ENCODE measurements at regions not wholly inside any gene's neighbourhood (a gene's known extent, or its start where the extent isn't known, plus 50 kb on each side); places are given as distances from the start of the nearest gene placed in this dataset.
"Not testable (repeated sequence)": the region's sequence is repeated elsewhere in the genome, so short reads cannot be mapped to it uniquely, and the experiment has no call there.

GRCh38 chr2:62616486-62616885, 89.0 kb upstream of the EHBP1 start:
- TF ChIP-seq ETV6 (conservative IDR thresholded peaks at IDR 0.05 in 1 of 2, IDR thresholded peaks at IDR 0.05 in 1 of 2; ENCODE audit: borderline replicate concordance in 1 of 2, low read depth in 1 of 2); BHLHE40 (IDR thresholded peaks at IDR 0.05; ENCODE audit: borderline replicate concordance in 1 of 2, low read depth in 2 of 2, low read length in 1 of 2); SMC3 (IDR thresholded peaks at IDR 0.05; ENCODE audit: borderline replicate concordance, low read length); SP1 (IDR thresholded peaks at IDR 0.05; ENCODE audit: low read depth, low read length); POLR2A (IDR thresholded peaks at IDR 0.05; ENCODE audit: low read depth, low read length); BCL11A (IDR thresholded peaks at IDR 0.05; ENCODE audit: low read depth, low read length); NR2C1 (IDR thresholded peaks at IDR 0.05); RCOR1 (conservative IDR thresholded peaks at IDR 0.05; ENCODE audit: low read depth, low read length); ELK1 (IDR thresholded peaks at IDR 0.05; ENCODE audit: low read depth, low read length); BRCA1 (IDR thresholded peaks at IDR 0.05; ENCODE audit: low read depth, low read length); CTCF (IDR thresholded peaks at IDR 0.05 in 2 of 3, conservative IDR thresholded peaks at IDR 0.05 in 1 of 3; ENCODE audit: control insufficient read depth in 2 of 3, extremely low read depth in 1 of 3, insufficient read depth in 1 of 3, low read depth in 3 of 3, low read length in 3 of 3); EZH2 (IDR thresholded peaks at IDR 0.05; ENCODE audit: borderline replicate concordance, control insufficient read depth, low read depth, low read length); MYC (IDR thresholded peaks at IDR 0.05; ENCODE audit: insufficient read depth, insufficient read length, insufficient replicate concordance, low read length, severe bottlenecking): not testable (repeated sequence)

Data from GM12878 (cell line).